DOHH2 (cell line): ENCODE measurements at regions not wholly inside any gene's neighbourhood (a gene's known extent, or its start where the extent isn't known, plus 50 kb on each side); places are given as distances from the start of the nearest gene placed in this dataset.

Source experiments
- H3F3A ChIP-seq: fragments of 200-600 bp; sonication (generic), shearing (Covaris generic); 2 replicates; pipeline ENCODE4 v1.6.0; 2016; ENCODE audit warnings: antibody characterized with exemption, mild to moderate bottlenecking; ENCODE audit not compliant: control insufficient read depth, insufficient read depth
- H3K27ac ChIP-seq: fragments of 200-600 bp; sonication (generic); 2 replicates; pipeline ENCODE4 v1.5.1; 2014; ENCODE audit warnings: low read depth, mild to moderate bottlenecking, low read length, moderate library complexity
- H3K27me3 ChIP-seq: fragments of 200-600 bp; sonication (generic); 2 replicates; pipeline ENCODE4 v1.6.1; 2014; ENCODE audit warnings: mild to moderate bottlenecking, low read length, mixed read lengths; ENCODE audit not compliant: control insufficient read depth
- H3K36me3 ChIP-seq: fragments of 200-600 bp; sonication (generic); 2 replicates; pipeline ENCODE4 v1.6.1; 2014; ENCODE audit warnings: mild to moderate bottlenecking, low read length, moderate library complexity, mixed read lengths; ENCODE audit not compliant: control insufficient read depth
- H3K4me1 ChIP-seq: fragments of 200-600 bp; sonication (generic); 2 replicates; pipeline ENCODE4 v1.6.1; 2014; ENCODE audit warnings: mild to moderate bottlenecking, low read length, mixed read lengths; ENCODE audit not compliant: control insufficient read depth
- H3K4me2 ChIP-seq: fragments of 200-600 bp; sonication (generic); 2 replicates; pipeline ENCODE4 v1.6.0; 2014; ENCODE audit warnings: mild to moderate bottlenecking, low read length, moderate library complexity
- H3K4me3 ChIP-seq: fragments of 200-600 bp; sonication (generic); 2 replicates; pipeline ENCODE4 v1.5.1; 2014; ENCODE audit warnings: mild to moderate bottlenecking, low read length, mixed read lengths
- H3K79me2 ChIP-seq: fragments of 200-600 bp; sonication (generic); 2 replicates; pipeline ENCODE4 v1.6.1; 2014; ENCODE audit warnings: mild to moderate bottlenecking, low read length, mixed read lengths; ENCODE audit not compliant: control insufficient read depth
- H3K9me2 ChIP-seq: fragments of 200-600 bp; sonication (generic); replicated peaks from 2 replicates; pipeline ENCODE4 v1.6.1; 2014; ENCODE audit warnings: mild to moderate bottlenecking, low read length, mixed read lengths; ENCODE audit not compliant: control insufficient read depth
- H3K9me3 ChIP-seq: fragments of 200-600 bp; sonication (generic); 2 replicates; pipeline ENCODE4 v1.6.1; 2014; ENCODE audit warnings: antibody characterized with exemption, low read length, mixed read lengths; ENCODE audit not compliant: control insufficient read depth, insufficient read depth
- H4K20me1 ChIP-seq: fragments of 200-600 bp; sonication (generic); 2 replicates; pipeline ENCODE4 v1.6.0; 2014; ENCODE audit warnings: low read depth, mild to moderate bottlenecking, antibody characterized with exemption, low read length, moderate library complexity; ENCODE audit not compliant: control insufficient read depth, insufficient read depth
- EZH2phosphoT487 ChIP-seq: fragments of 200-600 bp; sonication (generic); IDR thresholded peaks from 2 replicates; pipeline ENCODE4 v1.6.1; 2017; ENCODE audit warnings: borderline replicate concordance, mild to moderate bottlenecking, antibody characterized with exemption, low read length, moderate library complexity, mixed read lengths
- TF ChIP-seq, protein P1 (sequence below): fragments of 200-600 bp; sonication (generic); IDR thresholded peaks from one replicate; pipeline ENCODE4 v1.5.1; 2014; ENCODE audit warnings: antibody characterized with exemption, mild to moderate bottlenecking, low read depth, low read length; ENCODE audit not compliant: poor library complexity, severe bottlenecking

GRCh38 chr14:81831128-81831820, 297.6 kb upstream of the SEL1L start:
- H3K27me3 ChIP-seq, result no peaks in the 10 kb centered on the region
- TF ChIP-seq, protein P1, sequence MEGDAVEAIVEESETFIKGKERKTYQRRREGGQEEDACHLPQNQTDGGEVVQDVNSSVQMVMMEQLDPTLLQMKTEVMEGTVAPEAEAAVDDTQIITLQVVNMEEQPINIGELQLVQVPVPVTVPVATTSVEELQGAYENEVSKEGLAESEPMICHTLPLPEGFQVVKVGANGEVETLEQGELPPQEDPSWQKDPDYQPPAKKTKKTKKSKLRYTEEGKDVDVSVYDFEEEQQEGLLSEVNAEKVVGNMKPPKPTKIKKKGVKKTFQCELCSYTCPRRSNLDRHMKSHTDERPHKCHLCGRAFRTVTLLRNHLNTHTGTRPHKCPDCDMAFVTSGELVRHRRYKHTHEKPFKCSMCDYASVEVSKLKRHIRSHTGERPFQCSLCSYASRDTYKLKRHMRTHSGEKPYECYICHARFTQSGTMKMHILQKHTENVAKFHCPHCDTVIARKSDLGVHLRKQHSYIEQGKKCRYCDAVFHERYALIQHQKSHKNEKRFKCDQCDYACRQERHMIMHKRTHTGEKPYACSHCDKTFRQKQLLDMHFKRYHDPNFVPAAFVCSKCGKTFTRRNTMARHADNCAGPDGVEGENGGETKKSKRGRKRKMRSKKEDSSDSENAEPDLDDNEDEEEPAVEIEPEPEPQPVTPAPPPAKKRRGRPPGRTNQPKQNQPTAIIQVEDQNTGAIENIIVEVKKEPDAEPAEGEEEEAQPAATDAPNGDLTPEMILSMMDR, result no peak
- TF ChIP-seq EZH2phosphoT487, result no peak
- H3K9me3 ChIP-seq, result no peaks in the 10 kb centered on the region; the same call in 1 of the 2 replicates
- no peaks in the 10 kb centered on the region for H3K9me2 ChIP-seq
- no peak overlapping the region for H3K27ac ChIP-seq
- H3K4me1 ChIP-seq, result no peaks in the 10 kb centered on the region
- no peaks in the 10 kb centered on the region for H3K79me2 ChIP-seq
- H3K36me3 ChIP-seq, result no peaks in the 10 kb centered on the region
- H3F3A ChIP-seq, result no peaks in the 10 kb centered on the region
- H3K4me3 ChIP-seq, result no peak overlapping the region
- no peak overlapping the region for H3K4me2 ChIP-seq
- no peaks in the 10 kb centered on the region for H4K20me1 ChIP-seq

- H3K79me2 ChIP-seq, result no peaks in the 10 kb centered on the region
- H3K27ac ChIP-seq, result no peak overlapping the region
- no peaks in the 10 kb centered on the region for H3K36me3 ChIP-seq
- no peaks in the 10 kb centered on the region for H4K20me1 ChIP-seq
- no peaks in the 10 kb centered on the region for H3K9me2 ChIP-seq
- no peaks in the 10 kb centered on the region for H3K27me3 ChIP-seq
- H3K4me3 ChIP-seq, result no peak overlapping the region
- H3K9me3 ChIP-seq, result no peaks in the 10 kb centered on the region; the same call in 1 of the 2 replicates
- no peak overlapping the region for H3K4me2 ChIP-seq
- H3K4me1 ChIP-seq, result no peaks in the 10 kb centered on the region
- TF ChIP-seq, protein P1, result no peak
- no peak for TF ChIP-seq EZH2phosphoT487
- H3F3A ChIP-seq, result no peaks in the 10 kb centered on the region
These were observed 300.7 kb upstream of the SEL1L start for GRCh38 chr14:81834308-81834707.

- TF ChIP-seq EZH2phosphoT487, result no peak
- TF ChIP-seq, protein P1, result no peak
- Histone ChIP-seq H3K27me3 (no peaks in the 10 kb centered on the region), H3F3A (no peaks in the 10 kb centered on the region), H3K27ac (no peak overlapping the region), H3K4me1 (no peaks in the 10 kb centered on the region), H3K9me3 (no peaks in the 10 kb centered on the region; the same call in 1 of the 2 replicates), H3K4me3 (no peak overlapping the region), H4K20me1 (no peaks in the 10 kb centered on the region), H3K36me3 (no peaks in the 10 kb centered on the region), H3K79me2 (no peaks in the 10 kb centered on the region), H3K4me2 (no peak overlapping the region), H3K9me2 (no peaks in the 10 kb centered on the region)
These were observed 303.7 kb upstream of the SEL1L start for GRCh38 chr14:81837304-81837703.
